ENCODE measurements at regions not wholly inside any gene's neighbourhood (a gene's known extent, or its start where the extent isn't known, plus 50 kb on each side); places are given as distances from the start of the nearest gene placed in this dataset.

- no peaks in the 10 kb centered on the region for H3K79me2 ChIP-seq (ENCODE audit: insufficient read depth, low read length)
- TF ChIP-seq SIN3A (IDR thresholded peaks at IDR 0.05; ENCODE audit: low read depth) (no peak), SRF (IDR thresholded peaks at IDR 0.05; ENCODE audit: low read depth) (no peak), EZH2 (IDR thresholded peaks at IDR 0.05) (no peak), POLR2AphosphoS5 (IDR thresholded peaks at IDR 0.05; ENCODE audit: low read depth, low read length) (no peak), EZH2phosphoT487 (IDR thresholded peaks at IDR 0.05; ENCODE audit: borderline replicate concordance) (no peak), REST (IDR thresholded peaks at IDR 0.05; ENCODE audit: low read depth) (no peak), CEBPB (IDR thresholded peaks at IDR 0.05; ENCODE audit: low read depth) (no peak), RAD21 (IDR thresholded peaks at IDR 0.05; ENCODE audit: low read depth) (no peak)
- TF ChIP-seq, protein P1, sequence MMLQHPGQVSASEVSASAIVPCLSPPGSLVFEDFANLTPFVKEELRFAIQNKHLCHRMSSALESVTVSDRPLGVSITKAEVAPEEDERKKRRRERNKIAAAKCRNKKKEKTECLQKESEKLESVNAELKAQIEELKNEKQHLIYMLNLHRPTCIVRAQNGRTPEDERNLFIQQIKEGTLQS (IDR thresholded peaks at IDR 0.05): no peak
- no peaks in the 10 kb centered on the region for H3K9me2 ChIP-seq (ENCODE audit: insufficient read depth)
- no peak overlapping the region for H3K4me2 ChIP-seq (ENCODE audit: low read length)
- ChIA-PET CTCF (no interaction called here), POLR2A (no interaction called here), RAD21 (ENCODE audit: low non-redundant PET in 1 of 2, low total read pairs in 2 of 2, uncharacterized antibody in 2 of 2, unreplicated experiment in 2 of 2) (no interaction called here)
- no peak for ATAC-seq
- intact Hi-C loops (cut with micrococcal nuclease): no loop called here
- no peak overlapping the region for H3K4me3 ChIP-seq (replicated peaks in 1 of 2; ENCODE audit: low read depth in 1 of 2, low read length in 2 of 2)
- H3K9me3 ChIP-seq (ENCODE audit: control insufficient read depth in 1 of 2, insufficient read depth in 1 of 2, low read depth in 1 of 2, low read length in 2 of 2): no peaks in the 10 kb centered on the region
- BruUV-seq (replicated peaks): no TSS peak
- H4K20me1 ChIP-seq (ENCODE audit: insufficient read depth): no peaks in the 10 kb centered on the region
- no peak overlapping the region for H3K27ac ChIP-seq (ENCODE audit: low read depth, low read length)
- H3K4me1 ChIP-seq (ENCODE audit: control insufficient read depth in 1 of 2, insufficient read depth in 2 of 2, low read length in 2 of 2): no peaks in the 10 kb centered on the region
- no peak overlapping the region for H2AFZ ChIP-seq (ENCODE audit: low read depth, low read length, poor library complexity, severe bottlenecking)
- no peak overlapping the region for H3K9ac ChIP-seq (ENCODE audit: low read length)
- H3K27me3 ChIP-seq (ENCODE audit: insufficient read depth, low read length): peaks cover 30% of the 10 kb centered on the region; the same call in 1 of the 2 replicates
- DNase-seq (ENCODE audit: low read depth, low spot score): no peak
- H3K36me3 ChIP-seq (ENCODE audit: control insufficient read depth in 1 of 2, insufficient read depth in 2 of 2, low read length in 2 of 2): no peaks in the 10 kb centered on the region
Observed at GRCh38 chr17:73888862-73889261, 244.6 kb upstream of the SDK2 start.

Data from HCT116 (cell line).